WTC11 (cell line): ENCODE measurements at regions not wholly inside any gene's neighbourhood (a gene's known extent, or its start where the extent isn't known, plus 50 kb on each side); places are given as distances from the start of the nearest gene placed in this dataset.

Source experiments
- ATAC-seq: fragments of 200-7000 bp; cut with Tn5 transposase; 2 replicates; pipeline ENCODE4 v1.10.0; 2021; ENCODE audit warnings: mild to moderate bottlenecking, moderate library complexity
- CTCF ChIA-PET: fragments of 300-600 bp; sonication (Branson Sonifier 250); formaldehyde crosslinking; loops from one replicate; lab custom pipeline; 2021; ENCODE audit warnings: antibody characterized with exemption; lab: Charles Lee
- POLR2A ChIA-PET: fragments of 350-600 bp; sonication (Branson Sonifier 250); formaldehyde crosslinking; loops from one replicate; lab custom pipeline; 2021; ENCODE audit warnings: antibody characterized with exemption; lab: Charles Lee
- DNase-seq: peaks from one replicate; pipeline ENCODE4 v3.0.0; 2021; ENCODE audit warnings: low spot score
- H3K27ac Mint-ChIP-seq: 2 replicates; pipeline ENCODE4 v1.8.0; 2021; ENCODE audit warnings: mixed read lengths
- H3K27me3 Mint-ChIP-seq: 2 replicates; pipeline ENCODE4 v1.8.0; 2021; ENCODE audit warnings: low read depth, mild to moderate bottlenecking, moderate library complexity, mixed read lengths
- H3K36me3 Mint-ChIP-seq: 2 replicates; pipeline ENCODE4 v1.8.0; 2021; ENCODE audit warnings: mixed read lengths
- H3K4me1 Mint-ChIP-seq: 2 replicates; pipeline ENCODE4 v1.8.0; 2022; ENCODE audit warnings: mixed read lengths
- H3K4me3 Mint-ChIP-seq: 2 replicates; pipeline ENCODE4 v1.8.0; 2021; ENCODE audit warnings: mild to moderate bottlenecking, moderate library complexity, mixed read lengths
- H3K9me3 Mint-ChIP-seq: 2 replicates; pipeline ENCODE4 v1.8.0; 2021; ENCODE audit warnings: mixed read lengths
- AR ChIP-seq: fragments of 250-450 bp; sonication (Bioruptor Pico); IDR thresholded peaks from 2 replicates; pipeline ENCODE4 v1.9.0; 2021; ENCODE audit warnings: mild to moderate bottlenecking
- CREB1 ChIP-seq: sonication (generic); formaldehyde crosslinking; IDR thresholded peaks from 2 replicates; pipeline ENCODE4 v1.8.0; 2023; ENCODE audit warnings: mild to moderate bottlenecking, missing genetic modification reagents
- EMX1 ChIP-seq: fragments of 250-450 bp; sonication (Bioruptor Pico); IDR thresholded peaks from 2 replicates; pipeline ENCODE4 v1.8.0; 2021; ENCODE audit warnings: mild to moderate bottlenecking
- ETV6 ChIP-seq: sonication (generic); formaldehyde crosslinking; IDR thresholded peaks from 2 replicates; pipeline ENCODE4 v1.8.1; 2022; ENCODE audit warnings: mild to moderate bottlenecking, missing genetic modification reagents
- GTF2I ChIP-seq: fragments of 250-450 bp; sonication (Bioruptor Pico); conservative IDR thresholded peaks from 2 replicates; pipeline ENCODE4 v1.4.0; 2021; ENCODE audit warnings: mild to moderate bottlenecking
- HMGA2 ChIP-seq: fragments of 250-450 bp; sonication (Bioruptor Pico); IDR thresholded peaks from 2 replicates; pipeline ENCODE4 v1.4.0; 2021; ENCODE audit warnings: mild to moderate bottlenecking, moderate library complexity
- KAT7 ChIP-seq: sonication (generic); formaldehyde crosslinking; IDR thresholded peaks from 2 replicates; pipeline ENCODE4 v1.8.1; 2023; ENCODE audit warnings: missing genetic modification reagents, mild to moderate bottlenecking, borderline replicate concordance
- NFE2L1 ChIP-seq: sonication (generic); formaldehyde crosslinking; IDR thresholded peaks from 2 replicates; pipeline ENCODE4 v1.8.1; 2023; ENCODE audit warnings: missing genetic modification reagents
- SMAD3 ChIP-seq: sonication (generic); formaldehyde crosslinking; IDR thresholded peaks from 2 replicates; pipeline ENCODE4 v1.8.0; 2022; ENCODE audit warnings: missing genetic modification reagents, mild to moderate bottlenecking, borderline replicate concordance
- SOX15 ChIP-seq: fragments of 250-450 bp; sonication (Bioruptor Pico); IDR thresholded peaks from 2 replicates; pipeline ENCODE4 v1.9.0; 2021; ENCODE audit warnings: mild to moderate bottlenecking
- STAT6 ChIP-seq: sonication (generic); formaldehyde crosslinking; conservative IDR thresholded peaks from 2 replicates; pipeline ENCODE4 v1.8.1; 2023; ENCODE audit warnings: mild to moderate bottlenecking, low read depth, missing genetic modification reagents, moderate library complexity
- TCF7 ChIP-seq: sonication (generic); formaldehyde crosslinking; IDR thresholded peaks from 2 replicates; pipeline ENCODE4 v1.8.0; 2022; ENCODE audit warnings: mild to moderate bottlenecking, low read depth, missing genetic modification reagents, moderate library complexity
- TEAD1 ChIP-seq: sonication (generic); formaldehyde crosslinking; IDR thresholded peaks from 2 replicates; pipeline ENCODE4 v1.8.0; 2022; ENCODE audit warnings: mild to moderate bottlenecking, missing genetic modification reagents
- USF1 ChIP-seq: sonication (generic); formaldehyde crosslinking; IDR thresholded peaks from 2 replicates; pipeline ENCODE4 v1.8.0; 2022; ENCODE audit warnings: mild to moderate bottlenecking, missing genetic modification reagents
- ZNF219 ChIP-seq: sonication (generic); formaldehyde crosslinking; IDR thresholded peaks from 2 replicates; pipeline ENCODE4 v1.8.0; 2023; ENCODE audit warnings: missing genetic modification reagents, mild to moderate bottlenecking, borderline replicate concordance
- ZNF423 ChIP-seq: fragments of 250-450 bp; sonication (Bioruptor Pico); IDR thresholded peaks from 2 replicates; pipeline ENCODE4 v2.1.2; 2022; ENCODE audit warnings: mild to moderate bottlenecking, moderate library complexity
- ZNF512 ChIP-seq: sonication (generic); formaldehyde crosslinking; IDR thresholded peaks from 2 replicates; pipeline ENCODE4 v1.8.1; 2022; ENCODE audit warnings: missing genetic modification reagents, borderline replicate concordance
- ZNF671 ChIP-seq: fragments of 250-450 bp; sonication (Bioruptor Pico); IDR thresholded peaks from 2 replicates; pipeline ENCODE4 v1.8.0; 2021; ENCODE audit warnings: mild to moderate bottlenecking
- TF ChIP-seq, protein P1 (sequence below): sonication (generic); formaldehyde crosslinking; IDR thresholded peaks from 2 replicates; pipeline ENCODE4 v1.8.0; 2022; ENCODE audit warnings: mild to moderate bottlenecking, missing genetic modification reagents
- TF ChIP-seq, protein P2 (sequence below): fragments of 250-450 bp; sonication (Bioruptor Pico); IDR thresholded peaks from 2 replicates; pipeline ENCODE4 v1.9.0; 2021; ENCODE audit warnings: mild to moderate bottlenecking
- TF ChIP-seq, protein P3 (sequence below): sonication (generic); formaldehyde crosslinking; IDR thresholded peaks from 2 replicates; pipeline ENCODE4 v1.8.0; 2022; ENCODE audit warnings: mild to moderate bottlenecking, missing genetic modification reagents
- TF ChIP-seq, protein P4 (sequence below): sonication (generic); formaldehyde crosslinking; IDR thresholded peaks from 2 replicates; pipeline ENCODE4 v1.8.1; 2022; ENCODE audit warnings: mild to moderate bottlenecking, moderate library complexity, missing genetic modification reagents
- TF ChIP-seq, protein P5 (sequence below): fragments of 250-450 bp; sonication (Bioruptor Pico); IDR thresholded peaks from 2 replicates; pipeline ENCODE4 v1.9.0; 2021; ENCODE audit warnings: moderate library complexity, mild to moderate bottlenecking, inconsistent platforms, borderline replicate concordance

GRCh38 chrX:38987198-38987651, 186.0 kb downstream of the MID1IP1 start (continued):
- TF ChIP-seq, protein P1, sequence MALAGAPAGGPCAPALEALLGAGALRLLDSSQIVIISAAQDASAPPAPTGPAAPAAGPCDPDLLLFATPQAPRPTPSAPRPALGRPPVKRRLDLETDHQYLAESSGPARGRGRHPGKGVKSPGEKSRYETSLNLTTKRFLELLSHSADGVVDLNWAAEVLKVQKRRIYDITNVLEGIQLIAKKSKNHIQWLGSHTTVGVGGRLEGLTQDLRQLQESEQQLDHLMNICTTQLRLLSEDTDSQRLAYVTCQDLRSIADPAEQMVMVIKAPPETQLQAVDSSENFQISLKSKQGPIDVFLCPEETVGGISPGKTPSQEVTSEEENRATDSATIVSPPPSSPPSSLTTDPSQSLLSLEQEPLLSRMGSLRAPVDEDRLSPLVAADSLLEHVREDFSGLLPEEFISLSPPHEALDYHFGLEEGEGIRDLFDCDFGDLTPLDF (CRISPR knock-in tag): no peak
- no peak for TF ChIP-seq SOX15 (CRISPR knock-in tag)
- no peak for TF ChIP-seq SMAD3 (CRISPR knock-in tag)
- no peak for TF ChIP-seq USF1 (CRISPR knock-in tag)
- TF ChIP-seq, protein P2, sequence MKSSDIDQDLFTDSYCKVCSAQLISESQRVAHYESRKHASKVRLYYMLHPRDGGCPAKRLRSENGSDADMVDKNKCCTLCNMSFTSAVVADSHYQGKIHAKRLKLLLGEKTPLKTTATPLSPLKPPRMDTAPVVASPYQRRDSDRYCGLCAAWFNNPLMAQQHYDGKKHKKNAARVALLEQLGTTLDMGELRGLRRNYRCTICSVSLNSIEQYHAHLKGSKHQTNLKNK (CRISPR knock-in tag): no peak
- TF ChIP-seq, all 79 proteins: peak for 0

- Mint-ChIP-seq H3K9me3 (no peaks in the 10 kb centered on the region), H3K4me3 (no peak overlapping the region), H3K27me3 (no peaks in the 10 kb centered on the region), H3K27ac (no peak overlapping the region), H3K36me3 (no peaks in the 10 kb centered on the region), H3K4me1 (peaks cover 28% of the 10 kb centered on the region)
- ATAC-seq (no peak), DNase-seq (no peak)
- ChIA-PET POLR2A (no interaction called here), CTCF (no interaction called here)
- TF ChIP-seq, protein P3, sequence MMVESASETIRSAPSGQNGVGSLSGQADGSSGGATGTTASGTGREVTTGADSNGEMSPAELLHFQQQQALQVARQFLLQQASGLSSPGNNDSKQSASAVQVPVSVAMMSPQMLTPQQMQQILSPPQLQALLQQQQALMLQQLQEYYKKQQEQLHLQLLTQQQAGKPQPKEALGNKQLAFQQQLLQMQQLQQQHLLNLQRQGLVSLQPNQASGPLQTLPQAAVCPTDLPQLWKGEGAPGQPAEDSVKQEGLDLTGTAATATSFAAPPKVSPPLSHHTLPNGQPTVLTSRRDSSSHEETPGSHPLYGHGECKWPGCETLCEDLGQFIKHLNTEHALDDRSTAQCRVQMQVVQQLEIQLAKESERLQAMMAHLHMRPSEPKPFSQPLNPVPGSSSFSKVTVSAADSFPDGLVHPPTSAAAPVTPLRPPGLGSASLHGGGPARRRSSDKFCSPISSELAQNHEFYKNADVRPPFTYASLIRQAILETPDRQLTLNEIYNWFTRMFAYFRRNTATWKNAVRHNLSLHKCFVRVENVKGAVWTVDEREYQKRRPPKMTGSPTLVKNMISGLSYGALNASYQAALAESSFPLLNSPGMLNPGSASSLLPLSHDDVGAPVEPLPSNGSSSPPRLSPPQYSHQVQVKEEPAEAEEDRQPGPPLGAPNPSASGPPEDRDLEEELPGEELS (CRISPR knock-in tag): no peak
- no peak for TF ChIP-seq ETV6 (CRISPR knock-in tag)
- no peak for TF ChIP-seq TCF7 (CRISPR knock-in tag)
- TF ChIP-seq ZNF423 (CRISPR knock-in tag): no peak
- no peak for TF ChIP-seq STAT6 (CRISPR knock-in tag)
- no peak for TF ChIP-seq ZNF512 (CRISPR knock-in tag)
- TF ChIP-seq GTF2I (CRISPR knock-in tag): no peak
- TF ChIP-seq ZNF219 (CRISPR knock-in tag): no peak
- no peak for TF ChIP-seq CREB1
- TF ChIP-seq KAT7 (CRISPR knock-in tag): no peak
- TF ChIP-seq HMGA2 (CRISPR knock-in tag): no peak
- no peak for TF ChIP-seq TEAD1 (CRISPR knock-in tag)
- TF ChIP-seq EMX1 (CRISPR knock-in tag): no peak
- TF ChIP-seq AR (CRISPR knock-in tag): no peak
- TF ChIP-seq ZNF671 (CRISPR knock-in tag): no peak
- TF ChIP-seq, protein P4, sequence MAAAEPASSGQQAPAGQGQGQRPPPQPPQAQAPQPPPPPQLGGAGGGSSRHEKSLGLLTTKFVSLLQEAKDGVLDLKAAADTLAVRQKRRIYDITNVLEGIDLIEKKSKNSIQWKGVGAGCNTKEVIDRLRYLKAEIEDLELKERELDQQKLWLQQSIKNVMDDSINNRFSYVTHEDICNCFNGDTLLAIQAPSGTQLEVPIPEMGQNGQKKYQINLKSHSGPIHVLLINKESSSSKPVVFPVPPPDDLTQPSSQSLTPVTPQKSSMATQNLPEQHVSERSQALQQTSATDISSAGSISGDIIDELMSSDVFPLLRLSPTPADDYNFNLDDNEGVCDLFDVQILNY (CRISPR knock-in tag): no peak
- no peak for TF ChIP-seq NFE2L1 (CRISPR knock-in tag)
- TF ChIP-seq, protein P5, sequence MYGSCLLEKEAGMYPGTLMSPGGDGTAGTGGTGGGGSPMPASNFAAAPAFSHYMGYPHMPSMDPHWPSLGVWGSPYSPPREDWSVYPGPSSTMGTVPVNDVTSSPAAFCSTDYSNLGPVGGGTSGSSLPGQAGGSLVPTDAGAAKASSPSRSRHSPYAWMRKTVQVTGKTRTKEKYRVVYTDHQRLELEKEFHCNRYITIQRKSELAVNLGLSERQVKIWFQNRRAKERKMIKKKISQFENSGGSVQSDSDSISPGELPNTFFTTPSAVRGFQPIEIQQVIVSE (CRISPR knock-in tag): no peak
Observed at GRCh38 chrX:38988301-38988700, 187.0 kb downstream of the MID1IP1 start.
